Fibroblast of lung (primary cell): ENCODE measurements at regions not wholly inside any gene's neighbourhood (a gene's known extent, or its start where the extent isn't known, plus 50 kb on each side); places are given as distances from the start of the nearest gene placed in this dataset.

ENCODE experiments used
- DNase-seq, 2 donors: peaks; one replicate each; pipeline versions ENCODE4 v3.0.0 to v3.0.0-alpha.2; 2010; ENCODE audit warnings: low read depth in 2 of 2
- H2AFZ ChIP-seq: 2 replicates; pipeline ENCODE4 v1.5.1; 2012; ENCODE audit warnings: low read length, control low read depth, inconsistent platforms
- H3K27ac ChIP-seq: 2 replicates; pipeline ENCODE4 v1.5.1; 2011; ENCODE audit warnings: low read length, control low read depth; ENCODE audit not compliant: insufficient read depth
- H3K27me3 ChIP-seq: 2 replicates; pipeline ENCODE4 v1.5.1; 2011; ENCODE audit warnings: mild to moderate bottlenecking, low read length; ENCODE audit not compliant: control insufficient read depth, insufficient read depth
- H3K36me3 ChIP-seq: 2 replicates; pipeline ENCODE4 v1.5.1; 2011; ENCODE audit warnings: low read length; ENCODE audit not compliant: control insufficient read depth, insufficient read depth
- H3K4me1 ChIP-seq: 2 replicates; pipeline ENCODE4 v1.5.1; 2011; ENCODE audit warnings: low read length; ENCODE audit not compliant: control insufficient read depth, insufficient read depth; ENCODE audit errors: extremely low read depth
- H3K4me2 ChIP-seq: 2 replicates; pipeline ENCODE4 v1.5.1; 2011; ENCODE audit warnings: low read length, control low read depth; ENCODE audit not compliant: insufficient read depth; ENCODE audit errors: extremely low read depth
- H3K4me3 ChIP-seq, 4 experiments: fragments of 200-600 bp in 1 of 4; sonication (generic) in 1 of 4; replicated peaks in 1 of 4; 2 replicates each; pipeline ENCODE4 v1.5.1; 2011 to 2016; ENCODE audit warnings: low read length in 4 of 4, low read depth in 3 of 4, mild to moderate bottlenecking in 3 of 4, control low read depth in 2 of 4, inconsistent platforms in 1 of 4, mixed read lengths in 1 of 4; ENCODE audit not compliant: insufficient read depth in 1 of 4; ENCODE audit errors: control extremely low read depth in 1 of 4
- H3K79me2 ChIP-seq: 2 replicates; pipeline ENCODE4 v1.5.1; 2012; ENCODE audit warnings: mild to moderate bottlenecking, low read length, inconsistent platforms; ENCODE audit not compliant: control insufficient read depth, insufficient read depth
- H3K9ac ChIP-seq: 2 replicates; pipeline ENCODE4 v1.5.1; 2011; ENCODE audit warnings: mild to moderate bottlenecking, low read length, control low read depth; ENCODE audit not compliant: insufficient read depth
- H3K9me3 ChIP-seq: 2 replicates; pipeline ENCODE4 v1.5.1; 2012; ENCODE audit warnings: low read depth, low read length; ENCODE audit not compliant: control insufficient read depth, insufficient read depth
- H4K20me1 ChIP-seq: 2 replicates; pipeline ENCODE4 v1.5.1; 2011; ENCODE audit warnings: low read length; ENCODE audit not compliant: control insufficient read depth, insufficient read depth; ENCODE audit errors: extremely low read depth
- CTCF ChIP-seq, 2 donors: IDR thresholded peaks in 1 of 2; conservative IDR thresholded peaks in 1 of 2; 1 replicate in 1 of 2; 2 replicates in 1 of 2; pipeline ENCODE4 v1.5.1; 2011 to 2012; ENCODE audit warnings: low read length in 2 of 2, control low read depth in 1 of 2, inconsistent platforms in 1 of 2, low read depth in 1 of 2, mild to moderate bottlenecking in 1 of 2
- EZH2 ChIP-seq: IDR thresholded peaks from 2 replicates; pipeline ENCODE4 v1.5.1; 2012; ENCODE audit warnings: low read length, control low read depth, mild to moderate bottlenecking; ENCODE audit errors: missing control alignments

- no peak overlapping the region for H3K9ac ChIP-seq
- no peaks in the 10 kb centered on the region for H3K4me1 ChIP-seq
- H4K20me1 ChIP-seq, result no peaks in the 10 kb centered on the region
- no peak overlapping the region for H3K27ac ChIP-seq
- H3K4me3 ChIP-seq, result no peak overlapping the region
- H3K27me3 ChIP-seq, result no peaks in the 10 kb centered on the region
- H3K79me2 ChIP-seq, result no peaks in the 10 kb centered on the region
- no peaks in the 10 kb centered on the region for H3K36me3 ChIP-seq
- no peaks in the 10 kb centered on the region for H3K9me3 ChIP-seq
- no peak overlapping the region for H2AFZ ChIP-seq
- no peak overlapping the region for H3K4me2 ChIP-seq
- TF ChIP-seq EZH2 (no peak), CTCF (conservative IDR thresholded peaks at IDR 0.05 in 1 of 2, IDR thresholded peaks at IDR 0.05 in 1 of 2; ENCODE audit: low read depth in 1 of 2, low read length in 2 of 2) (no peak)
- DNase-seq, result no peak
These were observed 1445.3 kb upstream of the MIR17HG start for GRCh38 chr13:89902223-89902622.

DNA sequence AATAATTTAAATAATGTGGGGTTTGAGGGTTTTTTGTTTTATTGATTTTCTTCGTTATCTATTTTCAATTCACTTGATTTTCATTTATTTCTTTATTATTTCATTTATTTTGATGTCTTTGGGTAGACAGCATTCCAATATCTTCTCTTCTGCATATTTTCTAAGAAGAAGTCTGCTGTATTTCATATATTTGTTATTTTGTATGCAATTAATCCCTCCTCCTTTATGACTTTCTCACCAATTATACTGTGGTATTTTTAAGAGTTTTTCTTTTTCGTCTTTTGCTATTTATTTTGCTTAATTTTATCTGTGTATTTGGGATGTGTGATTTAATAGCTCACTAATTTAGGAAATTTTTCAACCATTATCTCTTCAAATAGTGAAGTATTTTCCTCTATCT is 1444.4 kb upstream of the MIR17HG start:
- Histone ChIP-seq H3K27me3 (no peaks in the 10 kb centered on the region), H2AFZ (no peak overlapping the region), H3K36me3 (no peaks in the 10 kb centered on the region), H3K9me3 (no peaks in the 10 kb centered on the region), H3K27ac (no peak overlapping the region), H4K20me1 (no peaks in the 10 kb centered on the region), H3K4me3 (no peak overlapping the region), H3K79me2 (no peaks in the 10 kb centered on the region), H3K9ac (no peak overlapping the region), H3K4me1 (no peaks in the 10 kb centered on the region), H3K4me2 (no peak overlapping the region)
- DNase-seq, result no peak
- TF ChIP-seq EZH2 (no peak), CTCF (conservative IDR thresholded peaks at IDR 0.05 in 1 of 2, IDR thresholded peaks at IDR 0.05 in 1 of 2; ENCODE audit: low read depth in 1 of 2, low read length in 2 of 2) (no peak)

DNA sequence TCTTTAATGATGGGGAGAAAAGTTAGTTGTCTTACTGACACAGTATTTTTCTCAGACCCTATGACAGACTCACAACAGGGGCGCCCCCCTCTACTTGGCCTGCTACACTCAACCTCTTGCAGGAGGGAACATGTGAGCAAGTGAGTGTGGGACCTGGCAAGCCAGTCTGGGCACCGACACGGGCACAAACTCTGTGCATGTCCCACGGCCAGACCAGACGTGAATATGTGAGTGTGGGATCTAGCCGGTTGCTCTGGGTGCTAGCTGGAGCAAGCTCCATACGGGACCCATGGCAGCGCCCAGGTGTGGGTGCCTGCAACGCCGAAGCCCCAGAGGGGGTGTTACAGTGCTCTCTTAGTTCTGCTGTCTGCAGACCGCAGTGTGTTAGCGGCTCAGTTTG is 1437.3 kb upstream of the MIR17HG start:
- TF ChIP-seq EZH2, result no peak
- TF ChIP-seq CTCF (conservative IDR thresholded peaks at IDR 0.05 in 1 of 2, IDR thresholded peaks at IDR 0.05 in 1 of 2; ENCODE audit: low read depth in 1 of 2, low read length in 2 of 2), result no peak
- no peaks in the 10 kb centered on the region for H3K79me2 ChIP-seq
- no peak overlapping the region for H3K4me3 ChIP-seq
- no peaks in the 10 kb centered on the region for H3K36me3 ChIP-seq
- H3K27me3 ChIP-seq, result no peaks in the 10 kb centered on the region
- H2AFZ ChIP-seq, result no peak overlapping the region
- no peaks in the 10 kb centered on the region for H3K9me3 ChIP-seq
- no peaks in the 10 kb centered on the region for H4K20me1 ChIP-seq
- H3K9ac ChIP-seq, result no peak overlapping the region
- no peak overlapping the region for H3K27ac ChIP-seq
- H3K4me1 ChIP-seq, result no peaks in the 10 kb centered on the region
- DNase-seq, result no peak
- H3K4me2 ChIP-seq, result no peak overlapping the region
